HG03108 (cell line): ENCODE measurements at regions not wholly inside any gene's neighbourhood (a gene's known extent, or its start where the extent isn't known, plus 50 kb on each side); places are given as distances from the start of the nearest gene placed in this dataset.

Experiments
- ATAC-seq: cut with Tn5 transposase; IDR thresholded peaks from one replicate; pipeline ENCODE4 v1.9.1; 2021; ENCODE audit warnings: moderate library complexity; ENCODE audit not compliant: unreplicated experiment

- ATAC-seq = no peak
These were observed 554.5 kb upstream of the WWC1 start for GRCh38 chr5:167736992-167737391.

- ATAC-seq = no peak
These were observed 547.6 kb upstream of the WWC1 start for GRCh38 chr5:167743695-167744464.

GRCh38 chr5:167745868-167746267 is 545.6 kb upstream of the WWC1 start:
- no peak for ATAC-seq

- no peak for ATAC-seq
These were observed 540.9 kb upstream of the WWC1 start for GRCh38 chr5:167750586-167750985.

- ATAC-seq = no peak
These were observed 538.5 kb upstream of the WWC1 start for GRCh38 chr5:167752936-167753335.

GRCh38 chr5:167753725-167754490 is 537.5 kb upstream of the WWC1 start:
- no peak for ATAC-seq

GRCh38 chr5:167754501-167755021 is 536.9 kb upstream of the WWC1 start:
- ATAC-seq = no peak

GRCh38 chr5:167755420-167755819 is 536.0 kb upstream of the WWC1 start:
- no peak for ATAC-seq

GRCh38 chr5:167759057-167759821 is 532.2 kb upstream of the WWC1 start:
- no peak for ATAC-seq

GRCh38 chr5:167763772-167764171 is 527.7 kb upstream of the WWC1 start:
- ATAC-seq = no peak

GRCh38 chr5:167764641-167765289 is 526.7 kb upstream of the WWC1 start:
- no peak for ATAC-seq

- no peak for ATAC-seq
These were observed 526.1 kb upstream of the WWC1 start for GRCh38 chr5:167765352-167765751.

- ATAC-seq = no peak
These were observed 524.5 kb upstream of the WWC1 start for GRCh38 chr5:167766957-167767356.

GRCh38 chr5:167767795-167768194 is 523.6 kb upstream of the WWC1 start:
- no peak for ATAC-seq

- no peak for ATAC-seq
These were observed 521.5 kb upstream of the WWC1 start for GRCh38 chr5:167769846-167770413.

- no peak for ATAC-seq
These were observed 521.0 kb upstream of the WWC1 start for GRCh38 chr5:167770461-167770860.

- ATAC-seq = no peak
These were observed 519.9 kb upstream of the WWC1 start for GRCh38 chr5:167771571-167771970.

GRCh38 chr5:167773668-167774301 is 517.7 kb upstream of the WWC1 start:
- no peak for ATAC-seq

GRCh38 chr5:167777746-167778145 is 513.7 kb upstream of the WWC1 start:
- ATAC-seq = no peak

GRCh38 chr5:167778228-167778627 is 513.2 kb upstream of the WWC1 start:
- ATAC-seq = no peak
